Endothelial cell of umbilical vein (primary cell): ENCODE measurements at regions not wholly inside any gene's neighbourhood (a gene's known extent, or its start where the extent isn't known, plus 50 kb on each side); places are given as distances from the start of the nearest gene placed in this dataset.

Experiments used
- BruUV-seq: library from RNA; stranded (reverse); fragments of 400-500 nt; replicated peaks from 2 replicates; lab custom pipeline; 2021; lab: Mats Ljungman, UMichigan
- CTCF ChIA-PET: fragments of 300-600, 350-600 bp; sonication (Branson Sonifier 250); formaldehyde crosslinking; loops from one replicate; lab custom pipeline; 2021; ENCODE audit warnings: antibody characterized with exemption, inconsistent platforms; lab: Charles Lee
- POLR2A ChIA-PET: fragments of 300-600, 350-600 bp; sonication (Branson Sonifier 250); formaldehyde crosslinking; loops from one replicate; lab custom pipeline; 2021; ENCODE audit warnings: antibody characterized with exemption, inconsistent platforms; lab: Charles Lee
- DNase-seq: peaks from one replicate; pipeline ENCODE4 v3.0.0-alpha.2; 2011; ENCODE audit warnings: low read depth, low spot score
- FAIRE-seq: peaks from 2 replicates; lab custom pipeline; 2011; peaks lifted over from hg19 to GRCh38; lab: Jason Lieb, UNC
- H2AFZ ChIP-seq: 2 replicates; pipeline ENCODE4 v1.6.0; 2012; ENCODE audit warnings: low read depth, low read length, control low read depth, inconsistent platforms
- H3K27ac ChIP-seq: 2 replicates; pipeline ENCODE4 v1.5.1; 2011; ENCODE audit warnings: low read depth, mild to moderate bottlenecking, control low read depth, low read length, moderate library complexity; ENCODE audit not compliant: insufficient read depth
- H3K27me3 ChIP-seq, 2 experiments: 2 replicates each; pipeline versions ENCODE4 v1.6.0 to v1.6.1; 2011; ENCODE audit warnings: low read length in 2 of 2, mixed read lengths in 1 of 2; ENCODE audit not compliant: control insufficient read depth in 2 of 2, insufficient read depth in 2 of 2
- H3K36me3 ChIP-seq, 2 experiments: 2 replicates in 1 of 2; 3 replicates in 1 of 2; pipeline ENCODE4 v1.5.1; 2011; ENCODE audit warnings: low read length in 2 of 2, mild to moderate bottlenecking in 1 of 2, moderate library complexity in 1 of 2; ENCODE audit not compliant: control insufficient read depth in 2 of 2, insufficient read depth in 2 of 2; ENCODE audit errors: extremely low read depth in 1 of 2
- H3K4me1 ChIP-seq: 3 replicates; pipeline ENCODE4 v1.5.1; 2011; ENCODE audit warnings: mild to moderate bottlenecking, low read length; ENCODE audit not compliant: control insufficient read depth, insufficient read depth; ENCODE audit errors: extremely low read depth
- H3K4me2 ChIP-seq: 2 replicates; pipeline ENCODE4 v1.6.1; 2011; ENCODE audit warnings: low read length, control low read depth, mixed read lengths; ENCODE audit not compliant: insufficient read depth
- H3K4me3 ChIP-seq, 3 experiments: fragments of 200-600 bp in 1 of 3; sonication (generic), shearing (Covaris generic) in 1 of 3; replicated peaks in 1 of 3; 2 replicates each; pipeline ENCODE4 v1.5.1; 2011 to 2016; ENCODE audit warnings: control low read depth in 3 of 3, low read length in 3 of 3, mild to moderate bottlenecking in 2 of 3, inconsistent platforms in 1 of 3, low read depth in 1 of 3, moderate library complexity in 1 of 3; ENCODE audit not compliant: insufficient read depth in 1 of 3
- H3K79me2 ChIP-seq: 2 replicates; pipeline ENCODE4 v1.6.0; 2012; ENCODE audit warnings: low read length, inconsistent platforms; ENCODE audit not compliant: control insufficient read depth, insufficient read depth
- H3K9ac ChIP-seq: replicated peaks from 2 replicates; pipeline ENCODE3; 2011; ENCODE audit warnings: low read length, control low read depth; ENCODE audit not compliant: insufficient read depth; ENCODE audit errors: extremely low read depth
- H3K9me1 ChIP-seq: replicated peaks from 3 replicates; pipeline ENCODE4 v1.6.0; 2011; ENCODE audit warnings: mild to moderate bottlenecking, low read length; ENCODE audit not compliant: control insufficient read depth, insufficient read depth; ENCODE audit errors: extremely low read depth
- H3K9me3 ChIP-seq: replicated peaks from 2 replicates; pipeline ENCODE4 v1.5.1; 2012; ENCODE audit warnings: low read length, inconsistent platforms; ENCODE audit not compliant: control insufficient read depth, insufficient read depth
- H4K20me1 ChIP-seq: replicated peaks from 2 replicates; pipeline ENCODE3; 2011; ENCODE audit warnings: mild to moderate bottlenecking, low read length; ENCODE audit not compliant: control insufficient read depth, insufficient read depth; ENCODE audit errors: extremely low read depth
- CTCF ChIP-seq, 2 donors: IDR thresholded peaks; 1 replicate in 1 of 2; 2 replicates in 1 of 2; pipeline ENCODE4 v1.5.1; 2011; ENCODE audit warnings: low read length in 2 of 2, mild to moderate bottlenecking in 2 of 2, moderate library complexity in 2 of 2, control low read depth in 1 of 2, inconsistent platforms in 1 of 2, low read depth in 1 of 2; ENCODE audit not compliant: insufficient read depth in 1 of 2; ENCODE audit errors: extremely low read depth in 1 of 2
- EZH2 ChIP-seq: IDR thresholded peaks from 2 replicates; pipeline ENCODE4 v1.6.1; 2012; ENCODE audit warnings: borderline replicate concordance, low read depth, mild to moderate bottlenecking, moderate library complexity, low read length, inconsistent platforms; ENCODE audit not compliant: severe bottlenecking
- FOS ChIP-seq: IDR thresholded peaks from 2 replicates; pipeline ENCODE4 v1.6.1; 2011; ENCODE audit warnings: mild to moderate bottlenecking, low read length, moderate library complexity, borderline replicate concordance; ENCODE audit not compliant: insufficient read depth
- GATA2 ChIP-seq: IDR thresholded peaks from 2 replicates; pipeline ENCODE4 v1.7.0; 2011; ENCODE audit warnings: low read depth, mild to moderate bottlenecking, moderate library complexity, mixed read lengths, low read length; ENCODE audit not compliant: insufficient read length, insufficient read depth
- JUN ChIP-seq: IDR thresholded peaks from 2 replicates; pipeline ENCODE4 v1.6.1; 2011; ENCODE audit warnings: borderline replicate concordance, low read depth; ENCODE audit not compliant: insufficient read length, insufficient read depth
- MAX ChIP-seq: IDR thresholded peaks from 2 replicates; pipeline ENCODE4 v1.6.1; 2011; ENCODE audit not compliant: insufficient read depth, insufficient read length
- MYC ChIP-seq: IDR thresholded peaks from one replicate; pipeline ENCODE4 v1.6.1; 2011; ENCODE audit warnings: mild to moderate bottlenecking, low read depth, low read length
- POLR2A ChIP-seq: IDR thresholded peaks from 2 replicates; pipeline ENCODE4 v1.6.1; 2012; ENCODE audit warnings: low read depth, mild to moderate bottlenecking, control low read depth, low read length
- POLR2AphosphoS5 ChIP-seq: IDR thresholded peaks from 2 replicates; pipeline ENCODE4 v1.6.1; 2012; ENCODE audit warnings: low read depth, mild to moderate bottlenecking, control low read depth, low read length, moderate library complexity; ENCODE audit not compliant: insufficient read depth
- dilution Hi-C: fragments of 300-500 bp; cut with MboI; formaldehyde crosslinking; loops from one replicate; pipeline ENCODE4 v1.15.0; 2019; ENCODE audit warnings: low sequenced_read_pairs; ENCODE audit not compliant: extremely low pct_ligation_motif_present
- intact Hi-C: fragments of 100-400 bp; cut with micrococcal nuclease; formaldehyde crosslinking; loops from one replicate; pipeline ENCODE4 v1.10.0; 2022

DNA sequence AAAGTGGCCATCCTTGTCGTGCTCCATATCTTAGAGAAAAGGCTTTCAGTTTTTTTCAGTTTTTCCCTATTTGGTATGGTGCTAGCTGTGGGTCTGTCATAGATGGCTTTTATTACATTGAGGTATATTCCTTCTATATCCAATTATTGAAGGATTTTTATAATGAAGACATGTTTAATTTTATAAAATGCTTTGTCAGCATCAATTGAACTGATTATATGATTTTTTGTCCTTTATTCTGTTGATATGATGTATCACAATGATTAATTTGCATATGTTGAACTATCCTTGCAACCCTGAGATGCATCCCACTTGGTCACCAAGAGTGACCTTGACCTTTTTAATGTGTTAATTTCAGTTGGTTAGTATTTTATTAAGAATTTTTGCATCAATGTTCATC, 55.1 kb upstream of the VGLL2 start:
- no peaks in the 10 kb centered on the region for H3K36me3 ChIP-seq
- H3K4me1 ChIP-seq, result no peaks in the 10 kb centered on the region
- CTCF ChIA-PET, result no interaction called here
- H3K4me3 ChIP-seq, result no peak overlapping the region
- H3K27me3 ChIP-seq, result no peaks in the 10 kb centered on the region
- DNase-seq (no peak), FAIRE-seq (no peak)
- intact Hi-C loops (no loop called here), dilution Hi-C loops (no loop called here)
- H3K27ac ChIP-seq, result no peak overlapping the region
- H2AFZ ChIP-seq, result no peak overlapping the region
- H3K9me3 ChIP-seq, result peaks cover 2% of the 10 kb centered on the region
- H3K79me2 ChIP-seq, result no peaks in the 10 kb centered on the region
- POLR2A ChIA-PET, result no interaction called here
- H3K4me2 ChIP-seq, result no peak overlapping the region
- no peak overlapping the region for H3K9ac ChIP-seq
- no peak for TF ChIP-seq MYC
- no peak for TF ChIP-seq CTCF (IDR thresholded peaks at IDR 0.05; ENCODE audit: extremely low read depth in 1 of 2, insufficient read depth in 1 of 2, low read depth in 1 of 2, low read length in 2 of 2)
- no peak for TF ChIP-seq POLR2A
- no peak for TF ChIP-seq POLR2AphosphoS5
- no peak for TF ChIP-seq MAX
- no peak for TF ChIP-seq GATA2
- TF ChIP-seq FOS, result no peak
- no peak for TF ChIP-seq EZH2
- no peak for TF ChIP-seq JUN
- H4K20me1 ChIP-seq, result no peaks in the 10 kb centered on the region
- H3K9me1 ChIP-seq, result no peaks in the 10 kb centered on the region
- no TSS peak for BruUV-seq
